ENCODE measurements at regions not wholly inside any gene's neighbourhood (a gene's known extent, or its start where the extent isn't known, plus 50 kb on each side); places are given as distances from the start of the nearest gene placed in this dataset.

DNA sequence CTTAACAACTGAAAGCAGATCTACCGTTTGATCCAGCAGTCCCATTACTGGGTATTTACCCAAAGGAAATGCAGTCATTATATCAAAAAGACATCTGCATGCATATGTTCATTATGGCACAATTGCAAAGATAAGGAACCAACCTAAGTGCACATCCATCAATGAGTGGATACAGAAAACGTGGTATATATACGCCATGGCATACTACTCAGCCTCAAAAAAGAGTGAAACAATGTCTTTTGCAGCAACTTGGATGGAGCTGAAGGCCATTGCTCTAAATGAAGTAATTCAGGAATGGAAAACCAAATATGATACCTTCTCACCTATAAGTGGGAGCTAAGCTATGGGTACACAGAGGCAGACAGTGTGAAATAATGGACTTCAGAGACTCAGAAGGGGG lies 169.3 kb downstream of the ZBTB18 start:
- TF ChIP-seq POLR2AphosphoS5 (IDR thresholded peaks at IDR 0.05) (no peak), SMC3 (conservative IDR thresholded peaks at IDR 0.05; ENCODE audit: poor library complexity) (no peak), CTCF (IDR thresholded peaks at IDR 0.05; ENCODE audit: poor library complexity, severe bottlenecking) (no peak), RAD21 (conservative IDR thresholded peaks at IDR 0.05) (no peak), EP300 (conservative IDR thresholded peaks at IDR 0.05; ENCODE audit: poor library complexity, severe bottlenecking) (no peak), MXI1 (conservative IDR thresholded peaks at IDR 0.05; ENCODE audit: poor library complexity, severe bottlenecking) (no peak), EZH2 (IDR thresholded peaks at IDR 0.05; ENCODE audit: borderline replicate concordance, insufficient read depth, low read length, poor library complexity, severe bottlenecking) (no peak)
- TF ChIP-seq, protein P1, sequence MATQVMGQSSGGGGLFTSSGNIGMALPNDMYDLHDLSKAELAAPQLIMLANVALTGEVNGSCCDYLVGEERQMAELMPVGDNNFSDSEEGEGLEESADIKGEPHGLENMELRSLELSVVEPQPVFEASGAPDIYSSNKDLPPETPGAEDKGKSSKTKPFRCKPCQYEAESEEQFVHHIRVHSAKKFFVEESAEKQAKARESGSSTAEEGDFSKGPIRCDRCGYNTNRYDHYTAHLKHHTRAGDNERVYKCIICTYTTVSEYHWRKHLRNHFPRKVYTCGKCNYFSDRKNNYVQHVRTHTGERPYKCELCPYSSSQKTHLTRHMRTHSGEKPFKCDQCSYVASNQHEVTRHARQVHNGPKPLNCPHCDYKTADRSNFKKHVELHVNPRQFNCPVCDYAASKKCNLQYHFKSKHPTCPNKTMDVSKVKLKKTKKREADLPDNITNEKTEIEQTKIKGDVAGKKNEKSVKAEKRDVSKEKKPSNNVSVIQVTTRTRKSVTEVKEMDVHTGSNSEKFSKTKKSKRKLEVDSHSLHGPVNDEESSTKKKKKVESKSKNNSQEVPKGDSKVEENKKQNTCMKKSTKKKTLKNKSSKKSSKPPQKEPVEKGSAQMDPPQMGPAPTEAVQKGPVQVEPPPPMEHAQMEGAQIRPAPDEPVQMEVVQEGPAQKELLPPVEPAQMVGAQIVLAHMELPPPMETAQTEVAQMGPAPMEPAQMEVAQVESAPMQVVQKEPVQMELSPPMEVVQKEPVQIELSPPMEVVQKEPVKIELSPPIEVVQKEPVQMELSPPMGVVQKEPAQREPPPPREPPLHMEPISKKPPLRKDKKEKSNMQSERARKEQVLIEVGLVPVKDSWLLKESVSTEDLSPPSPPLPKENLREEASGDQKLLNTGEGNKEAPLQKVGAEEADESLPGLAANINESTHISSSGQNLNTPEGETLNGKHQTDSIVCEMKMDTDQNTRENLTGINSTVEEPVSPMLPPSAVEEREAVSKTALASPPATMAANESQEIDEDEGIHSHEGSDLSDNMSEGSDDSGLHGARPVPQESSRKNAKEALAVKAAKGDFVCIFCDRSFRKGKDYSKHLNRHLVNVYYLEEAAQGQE (IDR thresholded peaks at IDR 0.05; ENCODE audit: borderline replicate concordance): no peak
